OCI-LY3 (cell line): ENCODE measurements at regions not wholly inside any gene's neighbourhood (a gene's known extent, or its start where the extent isn't known, plus 50 kb on each side); places are given as distances from the start of the nearest gene placed in this dataset.

Experiments used
- H2AFZ ChIP-seq: fragments of 200-600, 300-600 bp; shearing (Covaris generic); 2 replicates; pipeline ENCODE4 v1.6.0; 2014; ENCODE audit warnings: antibody characterized with exemption, low read depth, low read length
- H3K27ac ChIP-seq: fragments of 200-600, 300-600 bp; sonication (generic); 2 replicates; pipeline ENCODE4 v1.5.1; 2014; ENCODE audit warnings: mild to moderate bottlenecking, low read length, moderate library complexity, mixed read lengths
- H3K27me3 ChIP-seq: fragments of 200-600, 300-600 bp; sonication (generic); 2 replicates; pipeline ENCODE4 v1.6.1; 2014; ENCODE audit warnings: low read depth, low read length, mixed read lengths
- H3K36me3 ChIP-seq: fragments of 200-600, 300-600 bp; sonication (generic); replicated peaks from 2 replicates; pipeline ENCODE3; 2014; ENCODE audit warnings: low read depth, low read length, mixed read lengths
- H3K4me1 ChIP-seq: fragments of 300-600, 200-600 bp; sonication (generic); 2 replicates; pipeline ENCODE4 v1.6.1; 2014; ENCODE audit warnings: low read length, mixed read lengths
- H3K4me2 ChIP-seq: fragments of 200-600, 300-600 bp; sonication (generic); 2 replicates; pipeline ENCODE4 v1.6.1; 2014; ENCODE audit warnings: low read length, mixed read lengths
- H3K4me3 ChIP-seq: fragments of 300-600, 200-600 bp; sonication (generic); 2 replicates; pipeline ENCODE4 v1.5.1; 2014; ENCODE audit warnings: antibody characterized with exemption, mild to moderate bottlenecking, low read length, moderate library complexity
- H3K79me2 ChIP-seq: fragments of 300-600, 200-600 bp; shearing (Covaris generic); 2 replicates; pipeline ENCODE4 v1.6.1; 2014; ENCODE audit warnings: mild to moderate bottlenecking, low read length, mixed read lengths
- H3K9ac ChIP-seq: fragments of 300-600, 200-600 bp; shearing (Covaris generic); 2 replicates; pipeline ENCODE4 v1.6.0; 2014; ENCODE audit warnings: mild to moderate bottlenecking, low read length, moderate library complexity
- H3K9me3 ChIP-seq: fragments of 200-600, 300-600 bp; shearing (Covaris generic); 2 replicates; pipeline ENCODE4 v1.6.1; 2014; ENCODE audit warnings: low read length, mixed read lengths; ENCODE audit not compliant: insufficient read depth
- H4K20me1 ChIP-seq: fragments of 200-600, 300-600 bp; sonication (generic); 2 replicates; pipeline ENCODE4 v1.6.1; 2016; ENCODE audit warnings: low read length, mixed read lengths; ENCODE audit not compliant: insufficient read depth
- EZH2phosphoT487 ChIP-seq: fragments of 200-600 bp; shearing (Covaris generic); IDR thresholded peaks from 2 replicates; pipeline ENCODE4 v1.6.1; 2018; ENCODE audit warnings: antibody characterized with exemption, mixed run types, low read depth
- TF ChIP-seq, protein P1 (sequence below): fragments of 200-600, 300-600 bp; sonication (generic); IDR thresholded peaks from 2 replicates; pipeline ENCODE4 v1.5.1; 2014; ENCODE audit warnings: antibody characterized with exemption, low read length, low read depth

DNA sequence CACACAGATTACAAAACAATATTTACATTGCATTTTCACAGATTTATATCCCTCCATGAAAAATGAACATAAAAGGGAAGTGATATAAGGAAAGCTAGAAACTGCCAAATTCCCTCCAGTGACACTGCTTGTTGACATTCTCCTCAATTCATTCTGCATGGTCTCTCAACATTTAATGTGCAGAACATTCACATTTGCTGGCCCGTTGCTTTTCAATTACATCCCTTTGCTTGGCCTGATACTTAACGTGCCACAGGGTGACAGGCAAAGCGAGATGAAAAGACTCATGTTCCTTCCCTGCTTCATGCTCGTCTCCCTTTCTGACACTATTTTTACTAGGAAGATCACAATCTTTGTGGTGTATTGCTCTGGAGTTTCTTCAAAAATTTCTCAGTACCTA lies 1019.7 kb upstream of the LRRN3 start:
- Histone ChIP-seq H3K4me1 (no peaks in the 10 kb centered on the region), H3K9me3 (no peaks in the 10 kb centered on the region), H3K9ac (no peak overlapping the region), H3K27me3 (no peaks in the 10 kb centered on the region), H3K4me3 (no peak overlapping the region), H3K4me2 (no peak overlapping the region), H3K79me2 (no peaks in the 10 kb centered on the region), H2AFZ (no peak overlapping the region), H3K36me3 (no peaks in the 10 kb centered on the region), H3K27ac (no peak overlapping the region), H4K20me1 (no peaks in the 10 kb centered on the region)
- TF ChIP-seq EZH2phosphoT487 = no peak
- TF ChIP-seq, protein P1, sequence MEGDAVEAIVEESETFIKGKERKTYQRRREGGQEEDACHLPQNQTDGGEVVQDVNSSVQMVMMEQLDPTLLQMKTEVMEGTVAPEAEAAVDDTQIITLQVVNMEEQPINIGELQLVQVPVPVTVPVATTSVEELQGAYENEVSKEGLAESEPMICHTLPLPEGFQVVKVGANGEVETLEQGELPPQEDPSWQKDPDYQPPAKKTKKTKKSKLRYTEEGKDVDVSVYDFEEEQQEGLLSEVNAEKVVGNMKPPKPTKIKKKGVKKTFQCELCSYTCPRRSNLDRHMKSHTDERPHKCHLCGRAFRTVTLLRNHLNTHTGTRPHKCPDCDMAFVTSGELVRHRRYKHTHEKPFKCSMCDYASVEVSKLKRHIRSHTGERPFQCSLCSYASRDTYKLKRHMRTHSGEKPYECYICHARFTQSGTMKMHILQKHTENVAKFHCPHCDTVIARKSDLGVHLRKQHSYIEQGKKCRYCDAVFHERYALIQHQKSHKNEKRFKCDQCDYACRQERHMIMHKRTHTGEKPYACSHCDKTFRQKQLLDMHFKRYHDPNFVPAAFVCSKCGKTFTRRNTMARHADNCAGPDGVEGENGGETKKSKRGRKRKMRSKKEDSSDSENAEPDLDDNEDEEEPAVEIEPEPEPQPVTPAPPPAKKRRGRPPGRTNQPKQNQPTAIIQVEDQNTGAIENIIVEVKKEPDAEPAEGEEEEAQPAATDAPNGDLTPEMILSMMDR = no peak

DNA sequence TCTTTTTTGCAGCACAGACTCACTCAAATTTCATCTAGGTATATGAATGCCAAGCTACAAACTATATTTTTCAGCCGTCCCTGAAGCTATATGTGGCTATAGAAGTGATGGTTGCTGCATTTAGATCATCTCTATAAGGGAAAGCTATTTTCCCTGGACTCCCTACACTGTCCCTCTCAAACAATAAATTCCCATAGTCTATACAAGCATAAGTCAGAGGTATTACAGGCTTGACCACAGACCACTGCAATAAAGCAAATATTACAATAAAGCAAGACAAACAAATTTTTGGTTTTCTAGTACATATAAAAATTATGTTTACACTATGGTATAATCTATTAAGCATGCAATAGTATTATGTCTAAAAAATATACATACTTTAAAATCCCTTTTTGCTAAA lies 1015.5 kb upstream of the LRRN3 start:
- Histone ChIP-seq H2AFZ (no peak overlapping the region), H3K27me3 (no peaks in the 10 kb centered on the region), H4K20me1 (no peaks in the 10 kb centered on the region), H3K27ac (no peak overlapping the region), H3K9me3 (no peaks in the 10 kb centered on the region), H3K4me2 (no peak overlapping the region), H3K4me3 (no peak overlapping the region), H3K4me1 (no peaks in the 10 kb centered on the region), H3K9ac (no peak overlapping the region), H3K36me3 (no peaks in the 10 kb centered on the region), H3K79me2 (no peaks in the 10 kb centered on the region)
- no peak for TF ChIP-seq EZH2phosphoT487
- TF ChIP-seq, protein P1 = no peak

DNA sequence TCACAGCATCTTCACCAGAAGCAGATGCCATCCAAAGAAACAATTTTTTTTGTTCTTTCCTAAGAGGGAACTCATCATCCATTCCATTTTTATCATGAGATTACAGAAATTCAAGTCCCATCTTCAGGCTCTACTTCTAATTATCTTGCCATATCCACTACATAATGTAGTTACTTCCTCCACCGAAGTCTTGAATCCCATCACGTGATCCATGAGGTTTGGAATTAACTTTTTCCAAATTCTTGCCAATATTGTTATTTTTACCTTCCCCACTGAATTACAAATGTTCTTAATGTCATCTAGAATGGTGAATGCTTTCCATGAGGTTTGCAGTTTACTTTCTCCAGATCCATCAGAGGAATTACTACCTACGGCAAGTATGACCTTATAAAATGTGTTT lies 1014.7 kb upstream of the LRRN3 start:
- no peak overlapping the region for H3K9ac ChIP-seq
- TF ChIP-seq EZH2phosphoT487 = no peak
- TF ChIP-seq, protein P1 = no peak

DNA sequence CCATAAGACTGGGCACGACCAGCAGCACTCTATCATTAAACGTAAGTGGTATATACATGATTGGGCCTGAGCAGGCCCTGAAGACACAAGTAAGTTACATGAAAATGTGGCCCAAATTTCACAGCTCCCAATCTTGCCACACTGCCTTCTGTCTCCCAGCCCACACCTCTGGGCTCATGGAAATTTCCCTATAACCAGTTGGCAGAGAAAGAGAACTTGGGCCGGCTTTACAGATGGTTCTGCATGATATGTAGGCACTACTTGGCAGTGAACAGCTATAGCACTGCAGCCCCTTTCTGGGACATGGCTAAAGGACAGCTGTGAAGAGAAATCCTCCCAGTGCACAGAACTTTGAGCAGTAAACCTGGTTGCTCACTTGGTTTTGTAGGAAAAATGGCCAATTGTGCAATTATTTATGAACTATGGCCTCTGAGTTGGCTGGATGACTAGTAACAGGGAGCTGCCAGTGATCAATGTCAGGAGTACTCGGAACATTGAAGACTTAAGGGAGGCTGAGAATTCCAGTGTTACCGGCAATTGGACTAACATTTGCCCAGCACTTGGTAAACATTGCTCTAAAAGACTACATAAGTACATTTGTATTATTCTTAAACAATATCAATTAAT lies 1006.6 kb upstream of the LRRN3 start:
- H3K9me3 ChIP-seq = no peaks in the 10 kb centered on the region
- no peak overlapping the region for H2AFZ ChIP-seq
- H3K79me2 ChIP-seq = no peaks in the 10 kb centered on the region
- no peak for TF ChIP-seq EZH2phosphoT487
- TF ChIP-seq, protein P1 = no peak
- no peak overlapping the region for H3K9ac ChIP-seq
- H4K20me1 ChIP-seq = no peaks in the 10 kb centered on the region
- no peaks in the 10 kb centered on the region for H3K4me1 ChIP-seq
- H3K36me3 ChIP-seq = no peaks in the 10 kb centered on the region
- H3K4me2 ChIP-seq = no peak overlapping the region
- no peak overlapping the region for H3K4me3 ChIP-seq
- H3K27ac ChIP-seq = no peak overlapping the region
- H3K27me3 ChIP-seq = no peaks in the 10 kb centered on the region

More for the DNA sequence above, 1014.7 kb upstream of the LRRN3 start:
- Histone ChIP-seq H3K4me3 (no peak overlapping the region), H3K79me2 (no peaks in the 10 kb centered on the region), H3K4me1 (no peaks in the 10 kb centered on the region), H2AFZ (no peak overlapping the region), H3K27me3 (no peaks in the 10 kb centered on the region), H3K4me2 (no peak overlapping the region), H3K9me3 (no peaks in the 10 kb centered on the region), H3K36me3 (no peaks in the 10 kb centered on the region), H4K20me1 (no peaks in the 10 kb centered on the region), H3K27ac (no peak overlapping the region)
